Stimulated activated CD4-positive, alpha-beta T cell treated with anti-CD3 and anti-CD28 coated beads, TNF-alpha, amount 100 ng/mL, for 4 hours (primary cell): ENCODE measurements at regions not wholly inside any gene's neighbourhood (a gene's known extent, or its start where the extent isn't known, plus 50 kb on each side); places are given as distances from the start of the nearest gene placed in this dataset.
"Not testable (repeated sequence)": the region's sequence is repeated elsewhere in the genome, so short reads cannot be mapped to it uniquely, and the experiment has no call there.

ENCODE experiments used
- DNase-seq, 3 experiments: peaks; one replicate each; pipeline ENCODE4 v3.0.0-alpha.2; 2020; ENCODE audit warnings: low read depth in 3 of 3

GRCh38 chr22:22168941-22169867, 75.4 kb upstream of the VPREB1 start:
- no peak for DNase-seq

GRCh38 chr22:22168190-22168940, 76.2 kb upstream of the VPREB1 start:
- no peak for DNase-seq

GRCh38 chr22:22167791-22168189, 76.8 kb upstream of the VPREB1 start:
- no peak for DNase-seq

GRCh38 chr22:22166941-22167713, 77.5 kb upstream of the VPREB1 start:
- DNase-seq = no peak

GRCh38 chr22:22165936-22166710, 78.5 kb upstream of the VPREB1 start:
- no peak for DNase-seq

- no peak for DNase-seq
These were observed 79.9 kb upstream of the VPREB1 start for GRCh38 chr22:22164541-22165272.

- DNase-seq = no peak
These were observed 82.4 kb upstream of the VPREB1 start for GRCh38 chr22:22161924-22162851.

- DNase-seq = not testable (repeated sequence)
These were observed 83.8 kb upstream of the VPREB1 start for GRCh38 chr22:22160768-22161167.

- no peak for DNase-seq
These were observed 85.2 kb upstream of the VPREB1 start for GRCh38 chr22:22159384-22159783.

GRCh38 chr22:22158965-22159364, 85.6 kb upstream of the VPREB1 start:
- DNase-seq = no peak

GRCh38 chr22:22158207-22158816, 86.3 kb upstream of the VPREB1 start:
- DNase-seq = no peak

GRCh38 chr22:22157348-22157725, 87.2 kb upstream of the VPREB1 start:
- no peak for DNase-seq

GRCh38 chr22:22156716-22157347, 87.8 kb upstream of the VPREB1 start:
- DNase-seq = peak in 2 of 3 experiments; percentile 18 to 32

GRCh38 chr22:22156348-22156715, 88.3 kb upstream of the VPREB1 start:
- DNase-seq = no peak

GRCh38 chr22:22155607-22156006, 89.0 kb upstream of the VPREB1 start:
- no peak for DNase-seq

- no peak for DNase-seq
These were observed 89.4 kb upstream of the VPREB1 start for GRCh38 chr22:22155146-22155545.

- DNase-seq = no peak
These were observed 90.5 kb upstream of the VPREB1 start for GRCh38 chr22:22154040-22154439.

GRCh38 chr22:22151308-22151707, 93.3 kb upstream of the VPREB1 start:
- DNase-seq = no peak

- no peak for DNase-seq
These were observed 94.1 kb upstream of the VPREB1 start for GRCh38 chr22:22150457-22150856.
